Mucosa of rectum (tissue), 2 donors: ENCODE measurements at regions not wholly inside any gene's neighbourhood (a gene's known extent, or its start where the extent isn't known, plus 50 kb on each side); places are given as distances from the start of the nearest gene placed in this dataset.

Source experiments
- H3K27ac ChIP-seq, 2 donors: one replicate each; pipeline ENCODE4 v1.7.0; 2013; ENCODE audit warnings: inconsistent platforms in 2 of 2, low read depth in 2 of 2, low read length in 2 of 2
- H3K27me3 ChIP-seq, 2 donors: one replicate each; pipeline ENCODE4 v1.7.0; 2013; ENCODE audit warnings: low read length in 2 of 2; ENCODE audit not compliant: control insufficient read depth in 2 of 2, insufficient read depth in 2 of 2
- H3K36me3 ChIP-seq, 2 donors: one replicate each; pipeline ENCODE4 v1.7.0; 2013; ENCODE audit warnings: low read length in 2 of 2; ENCODE audit not compliant: control insufficient read depth in 2 of 2, insufficient read depth in 2 of 2
- H3K4me1 ChIP-seq, 2 donors: one replicate each; pipeline ENCODE4 v1.7.0; 2013; ENCODE audit warnings: low read length in 2 of 2, mild to moderate bottlenecking in 1 of 2; ENCODE audit not compliant: control insufficient read depth in 2 of 2, insufficient read depth in 2 of 2
- H3K4me3 ChIP-seq, 2 donors: one replicate each; pipeline ENCODE4 v1.7.0; 2013; ENCODE audit warnings: low read length in 2 of 2
- H3K9ac ChIP-seq, 2 donors: one replicate each; pipeline ENCODE4 v1.7.0; 2013; ENCODE audit warnings: low read length in 2 of 2, low read depth in 1 of 2, mild to moderate bottlenecking in 1 of 2
- H3K9me3 ChIP-seq, 2 donors: one replicate each; pipeline ENCODE4 v1.7.0; 2013; ENCODE audit warnings: low read length in 2 of 2; ENCODE audit not compliant: control insufficient read depth in 2 of 2
- donor health status: healthy.
- donor health status: Normal muscosa, but diverticular disease.

- no peak overlapping the region for H3K9ac ChIP-seq
- H3K27ac ChIP-seq = no peak overlapping the region
- H3K9me3 ChIP-seq = no peaks in the 10 kb centered on the region
- H3K27me3 ChIP-seq = no peaks in the 10 kb centered on the region
- no peaks in the 10 kb centered on the region for H3K36me3 ChIP-seq
- no peaks in the 10 kb centered on the region for H3K4me1 ChIP-seq
- no peak overlapping the region for H3K4me3 ChIP-seq
Observed at GRCh38 chr5:68591850-68592249, 376.3 kb downstream of the PIK3R1 start.

- Histone ChIP-seq H3K4me3 (no peak overlapping the region), H3K9me3 (no peaks in the 10 kb centered on the region), H3K27ac (no peak overlapping the region), H3K4me1 (no peaks in the 10 kb centered on the region), H3K27me3 (no peaks in the 10 kb centered on the region), H3K36me3 (no peaks in the 10 kb centered on the region), H3K9ac (no peak overlapping the region)
Observed at GRCh38 chr5:68592351-68592750, 376.8 kb downstream of the PIK3R1 start.

- Histone ChIP-seq H3K27ac (no peak overlapping the region), H3K36me3 (no peaks in the 10 kb centered on the region), H3K9ac (no peak overlapping the region)
Observed at GRCh38 chr5:68593211-68593671, 377.7 kb downstream of the PIK3R1 start.

GRCh38 chr5:68612972-68613371 lies 397.4 kb downstream of the PIK3R1 start:
- no peaks in the 10 kb centered on the region for H3K27me3 ChIP-seq
- H3K36me3 ChIP-seq = no peaks in the 10 kb centered on the region
- H3K9ac ChIP-seq = no peak overlapping the region
- no peak overlapping the region for H3K27ac ChIP-seq
- no peaks in the 10 kb centered on the region for H3K4me1 ChIP-seq
- H3K4me3 ChIP-seq = no peak overlapping the region
- peaks cover 3 to 5% of the 10 kb centered on the region in 2 donors for H3K9me3 ChIP-seq

More at GRCh38 chr5:68593211-68593671, 377.7 kb downstream of the PIK3R1 start:
- H3K27me3 ChIP-seq = no peaks in the 10 kb centered on the region
- H3K9me3 ChIP-seq = no peaks in the 10 kb centered on the region
- no peak overlapping the region for H3K4me3 ChIP-seq
- no peaks in the 10 kb centered on the region for H3K4me1 ChIP-seq

DNA sequence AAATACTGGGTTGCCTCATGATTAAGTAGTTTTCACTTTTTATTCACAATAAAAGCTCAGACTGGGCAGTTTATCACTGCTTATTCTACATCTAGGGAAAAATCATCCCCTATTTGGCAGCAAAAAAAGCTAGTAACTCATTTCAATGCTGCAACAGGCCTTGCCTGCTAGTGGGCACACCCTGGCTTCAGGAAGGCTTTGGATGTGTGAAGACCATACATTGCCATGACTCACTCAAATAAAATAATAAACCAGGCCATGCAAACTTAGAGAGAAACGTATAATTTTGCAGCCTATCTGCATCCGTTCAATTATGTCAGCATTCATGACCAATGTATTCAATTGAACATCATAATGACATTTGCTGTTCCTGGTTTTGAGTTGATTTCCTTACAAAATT lies 402.9 kb downstream of the PIK3R1 start:
- H3K4me3 ChIP-seq = no peak overlapping the region
- H3K36me3 ChIP-seq = no peaks in the 10 kb centered on the region

DNA sequence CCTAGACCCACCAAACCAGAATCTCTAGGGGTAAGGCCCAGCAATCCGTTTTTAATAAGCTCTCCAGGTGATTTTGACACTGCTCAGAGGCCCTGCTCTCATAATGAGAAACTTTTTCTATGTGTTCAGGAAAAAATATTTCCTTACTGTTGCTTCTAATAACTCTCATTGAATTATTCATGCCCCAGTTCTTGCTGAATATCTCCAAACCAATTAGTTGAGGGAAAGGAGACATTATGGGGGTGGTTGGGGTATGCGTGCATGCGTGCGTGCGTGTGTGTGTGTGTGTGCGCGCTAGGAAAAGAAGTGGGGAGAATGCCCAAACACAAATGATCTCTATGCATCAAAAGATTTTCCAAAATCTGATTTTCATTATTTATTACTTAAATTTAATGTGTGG lies 411.4 kb downstream of the PIK3R1 start:
- H3K4me3 ChIP-seq = no peak overlapping the region
- H3K9me3 ChIP-seq = no peaks in the 10 kb centered on the region
- no peak overlapping the region for H3K27ac ChIP-seq
- no peaks in the 10 kb centered on the region for H3K4me1 ChIP-seq
- H3K27me3 ChIP-seq = no peaks in the 10 kb centered on the region
- H3K9ac ChIP-seq = no peak overlapping the region
- H3K36me3 ChIP-seq = no peaks in the 10 kb centered on the region

More for the DNA sequence above, 402.9 kb downstream of the PIK3R1 start:
- H3K27ac ChIP-seq = no peak overlapping the region
- no peaks in the 10 kb centered on the region for H3K27me3 ChIP-seq
- no peaks in the 10 kb centered on the region for H3K9me3 ChIP-seq
- no peak overlapping the region for H3K9ac ChIP-seq
- H3K4me1 ChIP-seq = no peaks in the 10 kb centered on the region

DNA sequence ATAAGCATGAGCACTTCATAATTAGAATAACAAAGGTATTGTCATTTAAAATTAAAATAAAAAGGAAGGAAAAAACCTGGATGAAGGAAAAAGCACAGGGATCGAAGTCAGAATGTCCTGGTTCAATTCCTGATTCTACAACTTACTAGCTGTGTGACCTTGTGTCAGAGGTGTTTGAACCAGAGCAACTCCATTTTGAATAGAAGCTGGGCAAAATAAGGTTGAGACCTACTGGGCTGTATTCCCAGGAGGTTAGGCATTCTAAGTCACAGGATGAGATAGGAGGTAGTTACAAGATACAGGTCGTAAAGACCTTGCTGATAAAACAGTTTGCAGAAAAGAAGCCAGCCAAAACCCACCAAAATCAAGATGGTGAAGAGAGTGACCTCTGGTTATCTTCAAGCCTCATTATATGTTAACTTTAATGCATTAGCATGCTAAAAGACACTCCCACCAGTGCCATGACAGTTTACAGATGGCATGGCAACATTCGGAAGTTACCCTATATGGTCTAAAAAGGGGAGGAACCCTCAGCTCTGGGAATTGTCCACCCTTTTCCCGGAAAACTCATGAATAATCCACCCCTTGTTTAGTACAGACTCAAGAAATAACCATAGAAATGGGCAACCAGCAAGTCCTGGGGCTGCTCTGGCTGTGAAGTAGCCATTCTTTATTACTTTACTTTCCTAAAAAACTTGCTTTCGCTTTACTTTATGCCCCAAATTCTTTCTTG lies 412.7 kb downstream of the PIK3R1 start:
- no peak overlapping the region for H3K9ac ChIP-seq
- no peak overlapping the region for H3K4me3 ChIP-seq
- no peaks in the 10 kb centered on the region for H3K36me3 ChIP-seq
- H3K27me3 ChIP-seq = no peaks in the 10 kb centered on the region
- H3K9me3 ChIP-seq = no peaks in the 10 kb centered on the region
- no peaks in the 10 kb centered on the region for H3K4me1 ChIP-seq
- H3K27ac ChIP-seq = no peak overlapping the region

DNA sequence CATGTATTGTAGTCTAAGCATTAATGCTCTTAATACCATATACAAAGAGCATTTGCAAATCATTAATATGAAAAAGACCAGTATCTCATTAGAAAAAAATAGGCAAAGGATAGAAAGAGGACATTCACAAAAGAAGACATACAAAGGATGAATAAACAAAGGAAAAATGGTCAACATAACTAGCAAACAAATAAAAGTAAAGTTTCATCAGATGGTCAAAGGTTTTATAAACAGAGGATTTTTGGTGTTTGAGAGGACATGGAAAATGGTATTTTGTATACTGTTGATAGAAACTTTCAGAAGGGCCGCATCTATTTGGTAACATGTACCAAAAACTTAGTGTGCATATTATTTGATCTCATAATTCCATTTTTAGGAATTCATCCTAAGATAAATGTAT lies 414.8 kb downstream of the PIK3R1 start:
- no peaks in the 10 kb centered on the region for H3K9me3 ChIP-seq
- no peak overlapping the region for H3K4me3 ChIP-seq
- H3K27me3 ChIP-seq = no peaks in the 10 kb centered on the region
- H3K4me1 ChIP-seq = no peaks in the 10 kb centered on the region
- H3K9ac ChIP-seq = no peak overlapping the region
- H3K27ac ChIP-seq = no peak overlapping the region
- no peaks in the 10 kb centered on the region for H3K36me3 ChIP-seq

DNA sequence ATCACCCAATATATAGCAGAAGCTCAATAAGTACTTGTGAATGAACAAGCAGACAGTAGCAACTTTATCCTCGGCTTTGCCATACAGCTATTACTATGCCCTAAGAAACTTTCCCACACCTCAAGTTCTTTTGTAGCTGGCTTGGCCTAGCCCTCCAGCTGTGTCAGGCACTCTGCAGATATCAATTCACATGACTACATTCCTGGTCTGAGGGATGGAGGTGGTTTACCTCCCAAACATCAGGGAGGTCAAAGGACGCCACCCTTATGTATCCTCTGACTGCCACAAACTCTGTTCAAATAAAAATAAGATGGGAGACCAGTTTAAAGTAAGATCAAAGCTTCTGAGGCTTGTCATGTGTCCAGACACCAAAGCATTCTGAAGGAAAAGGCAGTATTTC lies 416.3 kb downstream of the PIK3R1 start:
- no peaks in the 10 kb centered on the region for H3K9me3 ChIP-seq
- H3K27me3 ChIP-seq = no peaks in the 10 kb centered on the region
- no peaks in the 10 kb centered on the region for H3K36me3 ChIP-seq
- H3K9ac ChIP-seq = no peak overlapping the region
- no peaks in the 10 kb centered on the region for H3K4me1 ChIP-seq
- no peak overlapping the region for H3K4me3 ChIP-seq
- no peak overlapping the region for H3K27ac ChIP-seq

- Histone ChIP-seq H3K36me3 (no peaks in the 10 kb centered on the region), H3K4me1 (no peaks in the 10 kb centered on the region), H3K4me3 (no peak overlapping the region), H3K9me3 (no peaks in the 10 kb centered on the region), H3K27ac (no peak overlapping the region), H3K9ac (no peak overlapping the region), H3K27me3 (no peaks in the 10 kb centered on the region)
Observed at GRCh38 chr5:68641211-68641610, 425.7 kb downstream of the PIK3R1 start.
